HG03565 (cell line): ENCODE measurements at regions not wholly inside any gene's neighbourhood (a gene's known extent, or its start where the extent isn't known, plus 50 kb on each side); places are given as distances from the start of the nearest gene placed in this dataset.

ENCODE experiments used
- ATAC-seq: cut with Tn5 transposase; IDR thresholded peaks from one replicate; pipeline ENCODE4 v1.9.1; 2021; ENCODE audit warnings: mild to moderate bottlenecking, moderate library complexity; ENCODE audit not compliant: unreplicated experiment

DNA sequence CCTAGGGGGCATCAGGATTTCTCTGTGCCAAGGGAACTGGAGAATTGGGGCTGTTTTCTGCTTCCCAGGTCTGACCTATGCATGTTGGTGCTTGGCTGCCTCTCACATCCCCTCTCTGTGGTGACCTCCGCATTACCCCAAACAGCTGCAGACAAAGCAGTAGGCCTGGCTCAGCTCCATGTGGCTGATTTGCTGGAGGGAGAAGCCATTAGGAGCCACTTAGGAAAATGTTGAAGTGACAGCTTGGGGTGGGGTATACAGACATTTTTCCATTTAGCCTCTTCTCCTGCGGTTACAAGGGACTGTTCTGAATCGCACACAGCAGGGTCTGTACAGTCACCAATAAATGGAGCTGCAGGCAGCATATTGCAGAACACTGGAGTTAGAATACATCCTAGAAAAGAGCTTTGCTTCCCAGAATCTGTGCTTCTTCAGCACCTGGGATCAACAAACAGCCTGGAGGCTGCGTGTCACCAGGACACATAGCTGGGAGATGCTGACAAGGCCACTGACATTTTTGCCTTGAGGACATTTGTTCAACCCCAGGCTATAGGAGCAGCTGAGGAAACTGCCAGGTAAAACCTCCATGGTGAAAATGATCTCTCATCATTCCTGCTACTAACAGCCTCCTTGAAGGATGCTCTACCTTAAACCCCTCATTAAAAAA lies 335.3 kb downstream of the DIRAS2 start:
- ATAC-seq, result no peak

DNA sequence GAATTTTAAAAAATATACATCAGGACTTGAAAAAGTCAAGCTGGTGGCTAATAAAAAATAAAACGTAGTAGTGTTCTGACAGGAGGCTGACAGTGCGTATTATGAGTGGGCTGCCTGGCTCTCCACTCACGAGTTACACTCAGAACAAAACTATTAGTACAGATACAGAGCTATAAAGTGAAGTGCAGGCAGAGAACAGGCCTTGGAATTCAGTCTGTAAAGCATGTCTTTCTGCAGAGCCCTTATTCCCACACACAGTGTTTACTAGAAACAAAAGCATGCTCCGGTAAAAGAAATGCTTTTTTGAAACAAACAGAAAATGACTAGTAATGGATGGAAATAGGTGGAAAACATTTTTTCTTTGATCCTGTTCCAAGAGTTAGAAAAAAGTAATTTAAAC lies 334.7 kb downstream of the DIRAS2 start:
- ATAC-seq, result no peak

DNA sequence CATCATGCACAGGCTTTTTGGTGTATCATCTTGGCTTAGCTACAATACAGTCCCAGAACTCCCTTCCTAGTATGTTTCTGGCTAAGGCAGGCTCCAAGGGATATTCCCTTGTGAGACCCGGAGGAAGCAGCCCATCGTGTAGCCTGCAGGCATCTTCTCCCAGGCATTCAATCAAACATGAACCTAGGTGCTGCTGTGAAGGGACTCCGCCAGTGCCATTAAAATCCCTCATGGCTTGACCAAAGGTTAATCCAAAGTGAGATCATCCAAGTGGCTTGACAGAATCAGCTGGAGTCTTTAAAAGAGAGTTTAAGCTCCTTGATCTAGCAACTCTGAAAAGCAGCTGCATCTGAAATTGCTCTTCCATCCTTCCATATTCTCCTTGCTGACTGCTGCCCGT lies 333.9 kb downstream of the DIRAS2 start:
- no peak for ATAC-seq

DNA sequence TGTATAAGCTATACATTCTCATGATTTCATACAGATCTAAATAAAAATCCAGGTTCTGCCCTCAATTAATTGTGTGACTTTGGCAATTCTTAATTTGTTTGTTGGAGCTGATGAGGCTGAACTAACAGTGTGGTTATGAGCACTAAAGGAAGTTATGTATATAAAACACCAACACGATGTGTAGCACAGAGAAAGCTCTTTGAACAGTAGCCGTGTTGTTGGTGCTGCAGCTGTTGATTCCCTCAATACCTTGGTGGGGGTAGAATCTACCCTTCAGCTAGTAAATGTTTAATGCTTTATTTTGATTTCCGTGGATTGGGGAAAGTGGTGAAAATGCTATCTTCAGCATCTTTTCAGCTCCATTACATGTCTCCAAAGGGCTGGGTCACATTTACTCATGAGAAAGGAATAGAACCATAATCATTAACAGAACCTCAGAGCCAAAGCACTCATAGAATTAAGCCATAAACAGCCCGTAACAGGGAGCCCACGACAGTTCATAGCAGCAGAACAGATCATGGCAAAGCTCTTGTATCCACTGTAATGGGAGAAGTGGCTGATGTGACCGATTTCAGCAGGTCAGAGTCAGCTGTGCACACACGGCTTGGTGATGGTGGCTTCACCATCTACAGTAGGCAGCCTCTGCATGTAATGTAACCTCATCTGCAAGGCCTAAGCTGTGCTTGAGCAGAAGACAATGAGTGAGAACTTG lies 332.7 kb downstream of the DIRAS2 start:
- ATAC-seq, result no peak

DNA sequence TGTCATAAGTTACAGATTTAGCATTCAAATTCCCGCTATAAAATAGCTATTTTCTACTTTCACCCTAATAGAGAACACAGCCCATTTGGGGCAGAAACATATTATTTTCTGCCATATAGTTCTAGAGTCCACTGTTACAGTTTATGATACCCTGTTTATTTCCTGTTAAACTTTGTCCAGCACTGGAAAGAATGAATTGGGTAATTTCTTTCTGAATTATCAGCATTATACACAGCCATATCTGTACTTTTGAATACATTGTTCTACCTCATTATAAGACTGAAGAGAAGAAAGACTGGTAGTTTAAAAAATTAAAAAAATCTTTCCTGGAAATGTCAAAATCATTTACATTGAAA lies 332.1 kb downstream of the DIRAS2 start:
- ATAC-seq, result no peak

DNA sequence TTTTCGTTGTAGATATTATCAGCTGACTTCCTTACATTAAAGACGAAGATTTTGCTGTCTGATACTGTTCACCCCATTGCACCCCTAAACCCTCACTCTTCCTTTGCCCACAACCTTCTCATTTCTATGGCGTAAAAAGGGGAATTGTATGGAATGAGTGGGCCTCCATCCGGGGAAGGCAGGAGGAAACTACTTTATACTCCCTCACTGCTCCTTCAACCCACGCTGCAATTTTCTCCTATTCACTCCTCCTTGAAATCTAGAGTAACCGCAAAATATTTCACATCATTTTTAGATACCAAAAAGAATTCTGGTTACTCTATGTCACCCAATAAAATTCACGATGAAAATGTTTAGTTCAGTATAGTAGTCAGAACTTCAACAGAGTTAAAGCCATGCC lies 330.8 kb downstream of the DIRAS2 start:
- no peak for ATAC-seq

DNA sequence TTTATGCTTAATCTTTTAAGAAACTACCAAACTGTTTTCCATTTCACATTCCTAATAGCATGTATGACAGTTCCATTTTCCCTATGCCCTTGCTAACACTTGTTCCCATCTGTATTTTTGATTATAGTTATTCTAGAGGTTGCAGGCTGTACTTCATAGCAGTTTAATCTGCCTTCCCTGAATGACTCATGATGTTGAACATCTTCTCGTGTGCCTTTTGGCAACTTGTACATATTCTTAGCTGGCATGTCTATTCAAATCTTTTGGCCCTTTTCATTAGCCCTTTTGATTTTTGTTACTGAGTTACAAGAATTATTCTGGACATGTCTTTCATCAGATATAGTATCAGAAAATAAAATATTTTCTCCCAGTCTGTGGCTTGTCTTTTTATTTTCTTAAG lies 320.3 kb downstream of the DIRAS2 start:
- ATAC-seq, result no peak

DNA sequence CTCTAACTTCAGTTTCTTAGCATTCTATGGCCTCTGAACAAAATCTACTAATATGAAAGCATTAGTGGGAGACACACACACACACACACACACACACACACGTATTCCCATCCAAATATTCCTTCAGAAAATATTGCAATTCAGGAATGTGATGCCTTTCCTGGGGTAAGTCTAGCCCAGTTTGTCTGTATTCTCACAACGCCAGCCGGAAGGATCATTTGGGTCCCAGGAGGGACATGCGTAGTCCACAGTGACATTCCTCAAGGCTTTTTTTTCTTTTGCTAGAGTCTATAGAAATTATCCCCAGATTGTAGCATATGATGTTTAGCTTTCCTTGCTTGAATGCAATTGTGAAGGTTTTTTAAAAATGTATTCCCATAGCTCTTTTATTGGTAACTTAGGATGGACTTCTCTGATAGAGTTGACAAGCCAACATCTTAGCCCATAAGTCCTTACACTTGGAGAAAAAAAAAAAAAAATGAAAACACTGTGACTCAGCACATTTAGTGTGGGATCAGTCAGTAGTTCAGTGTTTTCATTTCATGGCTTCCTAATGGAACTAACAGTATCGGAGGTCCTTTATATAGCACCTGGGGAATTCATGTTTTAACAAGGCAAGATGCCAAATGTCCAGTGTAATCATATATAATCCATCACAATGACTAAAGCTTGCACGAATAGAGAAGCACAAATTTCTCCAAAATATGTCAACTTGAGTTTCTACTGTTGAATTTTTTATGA lies 316.5 kb downstream of the DIRAS2 start:
- no peak for ATAC-seq

DNA sequence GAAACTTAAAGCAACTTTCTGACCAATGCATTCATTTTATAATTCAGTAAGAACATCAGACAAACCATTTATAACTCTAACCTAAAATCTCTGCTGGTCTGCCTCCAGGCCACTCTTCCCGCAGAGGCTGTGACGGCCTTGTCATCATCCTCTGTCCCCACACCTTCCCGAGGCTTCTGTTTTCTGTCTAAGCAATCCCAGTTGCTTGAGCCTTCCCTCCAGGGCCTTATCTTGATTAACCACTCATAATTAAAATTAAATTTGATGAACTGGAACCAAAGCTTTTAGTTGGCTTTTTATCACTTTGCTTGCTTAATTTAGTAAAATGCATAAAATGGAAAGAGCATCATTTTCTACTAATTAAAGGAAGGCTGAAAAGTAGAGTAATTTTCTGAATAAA lies 312.4 kb downstream of the DIRAS2 start:
- ATAC-seq, result no peak

DNA sequence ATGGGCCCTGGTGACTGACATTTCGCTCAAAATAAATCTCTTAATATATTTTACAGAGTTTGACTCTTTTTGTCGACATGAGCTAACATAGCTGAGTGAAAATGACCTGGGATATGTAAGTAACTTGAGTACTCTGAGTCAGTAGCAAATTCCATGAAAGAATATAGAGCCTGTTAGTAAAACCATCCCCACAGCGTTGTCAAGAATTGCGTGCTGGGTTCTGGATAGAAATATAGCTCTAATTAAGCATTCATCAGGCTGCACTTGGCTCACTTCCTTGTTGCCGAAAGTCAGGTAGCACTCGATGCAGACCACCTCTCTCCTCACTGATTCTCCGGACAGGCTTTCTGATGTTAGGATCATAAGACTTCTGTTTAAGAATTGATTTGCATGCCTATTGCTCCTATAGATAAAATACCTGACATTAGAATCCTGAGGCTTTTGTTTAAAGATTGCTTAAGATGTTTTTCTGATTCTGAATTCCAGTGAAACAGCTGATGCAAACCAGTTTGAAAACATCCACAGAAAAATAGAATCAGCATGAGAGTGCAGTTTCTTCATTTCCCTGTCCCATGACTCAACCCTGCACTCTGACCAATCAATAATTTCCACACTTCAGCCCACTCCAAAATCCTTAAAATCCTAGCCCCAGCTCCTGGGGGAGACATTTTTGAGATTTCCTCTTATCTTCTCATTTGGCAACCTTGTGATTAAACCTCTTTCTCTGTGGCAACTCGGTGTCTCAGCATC lies 310.6 kb downstream of the DIRAS2 start:
- ATAC-seq, result no peak

DNA sequence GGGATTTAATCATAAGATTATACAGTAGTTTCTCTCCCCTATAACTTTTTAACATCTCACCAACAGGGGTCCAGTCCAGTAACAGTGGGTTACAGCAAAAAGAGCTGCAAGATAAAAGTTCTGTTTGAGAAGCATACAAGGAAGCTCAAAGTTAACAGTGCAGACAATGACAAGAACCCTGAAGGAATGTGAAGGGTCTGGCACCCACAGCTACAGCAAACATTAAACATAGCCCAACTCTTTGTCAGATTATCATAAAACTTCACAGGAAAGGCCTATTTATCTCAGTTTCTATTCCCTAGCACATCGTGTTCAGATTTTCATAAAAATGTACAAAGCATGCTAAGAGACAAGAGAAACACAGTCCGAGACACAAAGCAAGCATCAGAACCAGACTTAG lies 309.4 kb downstream of the DIRAS2 start:
- ATAC-seq, result no peak

DNA sequence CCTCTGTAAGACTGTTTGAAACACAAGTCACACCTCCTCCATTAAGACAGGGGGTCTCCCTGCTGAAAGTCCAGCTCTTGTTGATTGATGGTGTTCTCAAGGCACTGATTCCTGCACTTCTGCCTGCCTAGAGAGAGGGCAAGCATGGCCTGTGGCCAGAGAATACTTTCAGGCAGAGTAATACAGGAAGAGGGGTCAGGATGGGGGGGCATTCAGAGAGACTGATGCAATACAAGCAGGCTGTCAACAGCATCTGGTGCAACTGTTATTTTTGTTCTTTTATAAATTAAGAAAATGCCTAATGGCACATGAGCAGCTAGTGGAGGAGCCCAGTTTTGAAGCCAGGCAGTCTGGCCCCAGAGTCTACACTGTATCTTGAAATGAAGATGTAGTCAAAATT lies 302.2 kb downstream of the DIRAS2 start:
- no peak for ATAC-seq

DNA sequence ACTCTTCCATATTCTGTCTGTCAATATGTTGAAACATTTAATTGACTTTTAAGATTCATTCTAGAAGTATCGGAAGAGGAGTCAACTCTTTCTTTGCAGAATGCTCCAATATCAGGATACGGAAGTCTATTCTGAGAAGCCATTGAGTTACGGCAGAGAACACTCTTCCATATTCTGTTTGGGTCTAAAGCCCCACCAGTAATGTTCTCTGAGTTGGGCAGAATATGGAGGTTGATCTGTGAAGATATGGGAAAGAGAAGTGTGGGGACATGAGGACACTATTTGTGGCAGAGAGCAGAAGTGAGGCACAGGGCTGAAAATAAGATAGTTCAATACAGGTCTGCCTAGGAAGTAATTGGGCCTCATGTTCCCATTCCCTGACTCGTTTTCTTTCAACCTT lies 300.0 kb downstream of the DIRAS2 start:
- ATAC-seq, result no peak

DNA sequence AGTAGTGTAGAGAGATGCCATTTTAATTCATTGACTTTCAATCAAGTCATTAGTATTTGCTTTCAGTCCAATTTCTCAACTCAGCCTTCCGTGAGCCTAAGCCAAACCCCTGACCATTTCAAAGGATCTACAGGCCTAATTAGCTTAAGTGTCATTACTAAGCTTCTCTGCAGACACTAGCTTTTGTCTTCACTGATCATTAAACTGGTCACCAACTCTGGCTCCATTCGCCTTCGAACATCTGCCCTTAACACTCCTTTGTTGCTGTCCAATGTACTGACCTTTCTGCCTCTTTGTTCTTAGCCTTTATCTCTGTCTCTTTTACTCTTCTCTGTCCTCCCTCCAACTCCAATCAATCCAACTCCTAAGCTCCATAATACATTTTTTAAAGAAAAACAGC lies 299.3 kb downstream of the DIRAS2 start:
- ATAC-seq, result no peak

DNA sequence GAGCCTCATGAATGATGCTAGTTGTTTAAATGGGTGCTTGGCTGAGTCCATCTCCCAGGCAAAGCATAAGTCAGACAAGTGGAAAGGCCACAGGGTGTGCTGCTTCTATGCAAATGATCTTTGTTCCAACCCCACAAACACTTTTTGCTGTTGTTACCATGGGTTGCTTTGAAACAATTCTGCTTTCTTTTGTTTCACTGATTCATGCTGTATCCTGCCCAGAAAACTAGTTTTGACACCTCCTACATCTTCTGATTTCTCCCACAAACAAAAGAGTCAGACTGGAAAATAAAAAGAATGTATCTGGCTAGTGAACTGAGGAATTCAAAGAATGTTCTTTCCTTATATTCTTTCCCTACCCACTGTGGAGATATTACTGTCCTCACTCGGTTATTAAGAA lies 298.6 kb downstream of the DIRAS2 start:
- ATAC-seq, result no peak

DNA sequence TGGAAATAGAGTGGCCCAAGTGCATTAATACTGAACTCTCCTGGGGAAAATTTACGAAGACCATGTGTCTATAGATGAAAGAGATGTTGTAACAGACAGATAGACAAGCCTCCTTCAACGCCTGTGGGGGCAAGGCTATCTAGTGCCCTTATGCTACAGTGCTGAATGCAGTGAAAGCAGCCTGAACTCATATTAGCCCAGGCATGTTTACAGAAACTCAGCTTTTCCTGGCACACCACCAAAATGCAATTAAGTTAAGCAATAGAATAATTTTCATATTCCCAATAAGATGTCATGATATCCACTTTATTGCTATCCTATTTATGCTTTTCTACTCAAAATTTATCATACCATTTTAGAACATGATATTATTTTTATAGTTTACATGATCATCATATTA lies 277.0 kb downstream of the DIRAS2 start:
- no peak for ATAC-seq

DNA sequence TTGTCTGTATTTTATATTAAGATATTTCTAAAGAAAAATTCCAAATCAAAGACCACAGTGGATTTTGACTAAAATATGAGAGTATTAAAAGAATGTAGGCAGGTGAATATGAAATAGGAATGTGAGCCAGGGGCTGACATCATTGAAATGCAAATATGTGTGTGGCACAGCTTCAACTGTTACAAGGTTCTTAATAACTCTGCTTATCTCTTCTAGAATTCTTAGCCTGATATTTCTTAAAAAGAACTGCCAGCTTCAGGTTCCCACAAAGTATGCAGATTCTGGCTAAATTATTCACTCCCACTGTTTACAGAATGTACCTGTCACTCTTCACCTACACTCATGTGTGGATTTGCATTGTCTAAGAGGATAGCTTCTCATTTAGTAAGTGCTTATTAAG lies 274.4 kb downstream of the DIRAS2 start:
- no peak for ATAC-seq

DNA sequence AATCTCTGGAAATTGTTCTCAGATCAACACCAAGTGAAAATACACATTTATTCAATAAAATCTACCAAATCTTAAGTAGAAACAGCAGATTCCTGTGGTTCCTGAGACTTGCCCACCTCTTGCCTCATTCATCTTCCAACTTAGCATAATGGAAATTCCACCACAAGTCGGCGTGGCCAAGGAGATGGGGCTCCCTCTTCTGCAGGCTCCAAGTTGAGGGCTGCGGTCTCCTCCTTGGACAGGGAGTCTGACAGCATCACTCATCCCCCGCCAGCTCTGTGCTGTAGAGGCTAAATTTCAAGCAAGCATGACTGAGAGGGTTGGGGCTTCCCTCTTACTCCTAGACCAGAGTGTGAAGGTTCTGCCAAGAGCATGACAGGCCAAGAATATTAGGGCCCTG lies 273.7 kb downstream of the DIRAS2 start:
- ATAC-seq, result no peak

DNA sequence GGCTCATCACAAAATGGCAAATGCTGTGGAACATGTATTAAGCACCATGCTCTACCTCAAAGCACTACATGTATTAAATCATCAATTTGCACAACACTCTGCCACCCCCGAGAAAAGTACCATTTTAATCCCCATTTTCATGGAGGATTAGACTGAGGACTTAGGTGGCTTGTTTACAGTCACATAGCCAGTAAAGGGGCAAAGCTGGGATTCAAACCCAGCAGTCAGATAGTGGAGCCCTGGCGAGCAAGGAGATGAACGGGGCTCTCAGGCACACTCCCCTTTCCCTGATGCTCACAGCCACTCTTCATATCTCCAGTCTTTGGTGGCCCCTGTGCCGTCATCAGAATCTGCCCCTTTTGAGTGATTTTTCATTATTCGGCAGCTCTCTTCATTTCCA lies 262.9 kb downstream of the DIRAS2 start:
- no peak for ATAC-seq

DNA sequence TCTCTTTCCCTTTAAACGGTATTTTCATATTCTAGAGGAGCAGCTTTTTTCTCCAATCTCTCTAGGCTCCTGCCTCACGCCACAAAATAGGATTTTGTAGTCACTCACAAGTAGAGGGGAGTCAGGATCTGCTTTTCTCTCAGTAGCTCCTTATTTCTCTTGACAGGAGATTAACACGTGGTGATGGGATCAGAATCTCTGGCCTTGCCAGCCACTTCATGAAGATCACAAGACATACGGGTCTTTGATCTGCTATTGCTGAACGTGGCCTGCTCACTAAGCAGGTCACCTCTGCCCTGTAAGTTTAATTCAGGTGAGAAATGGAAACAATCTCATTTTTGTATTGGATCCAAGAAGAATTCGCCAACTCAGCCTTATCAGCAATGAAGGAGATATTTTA lies 257.5 kb downstream of the DIRAS2 start:
- no peak for ATAC-seq

DNA sequence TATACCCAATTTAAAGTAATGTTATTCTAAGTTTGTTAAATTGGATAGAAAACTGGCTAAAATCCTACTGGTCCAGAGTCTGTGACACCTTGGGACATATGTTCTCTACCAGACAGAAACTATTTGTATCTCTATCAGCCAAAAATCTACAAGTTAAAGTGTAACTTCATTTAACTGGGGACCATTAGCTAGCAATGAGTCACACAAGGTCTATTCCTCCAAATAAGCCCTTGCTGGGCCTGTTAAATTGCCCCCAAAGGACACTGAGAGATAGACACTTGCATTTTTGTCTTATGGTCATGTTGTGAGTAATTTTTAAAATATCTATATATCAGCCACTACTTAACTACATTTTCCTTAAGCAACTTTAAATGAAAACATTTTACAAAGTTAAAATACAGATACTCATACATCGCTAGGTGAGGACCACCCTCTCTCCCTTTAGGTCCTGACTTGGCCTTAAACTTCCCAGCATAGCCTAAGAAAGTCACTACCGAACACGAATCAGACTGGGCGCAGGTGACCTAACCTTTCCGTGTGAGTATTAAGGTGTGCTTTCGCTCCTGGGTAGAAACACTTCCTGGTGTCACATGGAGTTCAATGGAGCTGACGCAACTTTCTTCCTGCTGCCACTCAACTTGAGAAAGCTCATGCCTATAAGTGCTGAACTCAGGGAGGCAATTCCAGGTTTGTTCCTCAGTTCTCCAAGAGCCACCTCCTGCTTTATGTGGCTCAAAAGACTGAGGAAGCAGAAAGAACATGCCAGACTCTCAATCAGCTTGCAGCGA lies 249.1 kb downstream of the DIRAS2 start:
- ATAC-seq, result no peak
